ENCODE measurements at regions not wholly inside any gene's neighbourhood (a gene's known extent, or its start where the extent isn't known, plus 50 kb on each side); places are given as distances from the start of the nearest gene placed in this dataset.

DNA sequence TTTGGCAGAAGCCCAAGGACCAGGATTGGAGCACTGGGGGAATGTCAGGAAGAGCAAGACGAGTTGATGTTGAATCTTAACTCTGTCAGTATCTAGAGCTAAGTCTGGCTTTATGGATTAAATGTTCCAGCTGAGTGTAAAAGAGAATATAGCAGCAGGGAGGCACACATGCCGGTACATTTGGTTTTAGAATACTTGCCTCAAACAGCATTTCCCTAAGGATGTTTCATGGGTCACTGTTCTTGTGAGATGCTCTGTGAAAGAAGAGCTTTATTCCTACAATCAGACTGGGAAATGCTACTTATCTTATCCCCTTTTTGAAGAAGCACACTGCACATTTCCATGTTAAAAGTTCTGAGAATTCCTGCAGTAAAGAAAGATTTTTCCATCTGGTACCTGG, 440.3 kb upstream of the B3GALT2 start:
- H3K4me2 ChIP-seq (ENCODE audit: control insufficient read depth, insufficient read depth): no peak overlapping the region
- H3K9me3 ChIP-seq (replicated peaks; ENCODE audit: control insufficient read depth, insufficient read depth, low read length): no peaks in the 10 kb centered on the region
- no peak for FAIRE-seq
- no peak for ATAC-seq
- no peaks in the 10 kb centered on the region for H3K36me3 ChIP-seq (ENCODE audit: control insufficient read depth in 2 of 2, insufficient read depth in 2 of 2, low read length in 1 of 2)
- CTCF ChIA-PET: interaction anchor here (0.6 kb wide), 1 partner anchor 669 kb away, joined by 3 read pairs; no protein-coding TSS in a partner anchor
- RAD21 ChIA-PET (ENCODE audit: unreplicated experiment): no interaction called here
- no TSS peak for BruUV-seq (replicated peaks)
- H3K4me1 ChIP-seq (ENCODE audit: control insufficient read depth, insufficient read depth, low read length): no peaks in the 10 kb centered on the region
- DNase-seq (ENCODE audit: low read depth, low spot score): no peak
- no peaks in the 10 kb centered on the region for H3K79me2 ChIP-seq (ENCODE audit: control insufficient read depth, insufficient read depth, low read length)
- intact Hi-C loops (cut with micrococcal nuclease; ENCODE audit: unreplicated experiment) (no loop called here), in situ Hi-C loops (cut with MboI) (no loop called here)
- H3K27ac ChIP-seq (ENCODE audit: control insufficient read depth, insufficient read depth): no peak overlapping the region
- SMC1A ChIA-PET (ENCODE audit: uncharacterized antibody, unreplicated experiment): interaction anchor here (1.3 kb wide), 1 partner anchor 25 kb away, joined by 5 read pairs; no protein-coding TSS in a partner anchor
- no peaks in the 10 kb centered on the region for H3K27me3 ChIP-seq (replicated peaks in 1 of 2; ENCODE audit: control insufficient read depth in 2 of 2, insufficient read depth in 2 of 2, low read length in 1 of 2)
- H3K4me3 ChIP-seq: no peak overlapping the region
- TF ChIP-seq, protein P1, sequence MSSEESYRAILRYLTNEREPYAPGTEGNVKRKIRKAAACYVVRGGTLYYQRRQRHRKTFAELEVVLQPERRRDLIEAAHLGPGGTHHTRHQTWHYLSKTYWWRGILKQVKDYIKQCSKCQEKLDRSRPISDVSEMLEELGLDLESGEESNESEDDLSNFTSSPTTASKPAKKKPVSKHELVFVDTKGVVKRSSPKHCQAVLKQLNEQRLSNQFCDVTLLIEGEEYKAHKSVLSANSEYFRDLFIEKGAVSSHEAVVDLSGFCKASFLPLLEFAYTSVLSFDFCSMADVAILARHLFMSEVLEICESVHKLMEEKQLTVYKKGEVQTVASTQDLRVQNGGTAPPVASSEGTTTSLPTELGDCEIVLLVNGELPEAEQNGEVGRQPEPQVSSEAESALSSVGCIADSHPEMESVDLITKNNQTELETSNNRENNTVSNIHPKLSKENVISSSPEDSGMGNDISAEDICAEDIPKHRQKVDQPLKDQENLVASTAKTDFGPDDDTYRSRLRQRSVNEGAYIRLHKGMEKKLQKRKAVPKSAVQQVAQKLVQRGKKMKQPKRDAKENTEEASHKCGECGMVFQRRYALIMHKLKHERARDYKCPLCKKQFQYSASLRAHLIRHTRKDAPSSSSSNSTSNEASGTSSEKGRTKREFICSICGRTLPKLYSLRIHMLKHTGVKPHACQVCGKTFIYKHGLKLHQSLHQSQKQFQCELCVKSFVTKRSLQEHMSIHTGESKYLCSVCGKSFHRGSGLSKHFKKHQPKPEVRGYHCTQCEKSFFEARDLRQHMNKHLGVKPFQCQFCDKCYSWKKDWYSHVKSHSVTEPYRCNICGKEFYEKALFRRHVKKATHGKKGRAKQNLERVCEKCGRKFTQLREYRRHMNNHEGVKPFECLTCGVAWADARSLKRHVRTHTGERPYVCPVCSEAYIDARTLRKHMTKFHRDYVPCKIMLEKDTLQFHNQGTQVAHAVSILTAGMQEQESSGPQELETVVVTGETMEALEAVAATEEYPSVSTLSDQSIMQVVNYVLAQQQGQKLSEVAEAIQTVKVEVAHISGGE (CRISPR knock-in tag; IDR thresholded peaks at IDR 0.05): no peak
- TF ChIP-seq NR2C1 (IDR thresholded peaks at IDR 0.05) (no peak), CBX3 (IDR thresholded peaks at IDR 0.05; ENCODE audit: borderline replicate concordance, low read depth) (no peak), JUNB (IDR thresholded peaks at IDR 0.05) (no peak), ZZZ3 (IDR thresholded peaks at IDR 0.05; ENCODE audit: control insufficient read depth, insufficient read length, low read depth) (no peak)
- no peaks in the 10 kb centered on the region for H4K20me1 ChIP-seq (ENCODE audit: control insufficient read depth, insufficient read depth)
- H3K9ac ChIP-seq (ENCODE audit: control insufficient read depth, insufficient read depth, low read length): no peak overlapping the region
- POLR2A ChIA-PET: no interaction called here
- no peak overlapping the region for H2AFZ ChIP-seq (ENCODE audit: control insufficient read depth, low read depth, low read length)
- WGBS (ENCODE audit: insufficient coverage, insufficient replicate concordance, low lambda C conversion rate, missing lambda C conversion rate): 50% methylated on average over 2 of the region's 2 CpGs

DNA sequence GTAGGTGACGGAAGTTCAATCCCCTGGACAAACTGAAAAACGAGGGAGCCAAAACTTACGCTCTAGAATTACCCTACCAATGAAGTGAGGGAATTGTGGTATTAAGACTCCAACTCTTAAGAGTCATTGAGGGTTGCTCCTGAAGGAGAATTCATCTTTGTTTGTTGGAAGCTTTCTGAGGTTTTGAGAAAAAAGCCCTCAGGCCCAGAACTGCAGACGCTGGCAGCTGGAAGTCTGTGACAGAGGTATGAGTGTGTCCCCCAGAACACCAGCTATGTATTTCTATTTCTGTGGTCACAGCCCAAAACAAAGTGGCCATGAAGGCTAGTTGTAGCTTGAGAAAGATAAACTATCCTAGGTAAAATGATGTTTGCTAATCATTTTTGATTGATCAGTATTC, 438.8 kb upstream of the B3GALT2 start:
- no peak for ATAC-seq
- FAIRE-seq: no peak
- CTCF ChIA-PET: no interaction called here
- SMC1A ChIA-PET (ENCODE audit: uncharacterized antibody, unreplicated experiment): no interaction called here
- Histone ChIP-seq H3K4me1 (ENCODE audit: control insufficient read depth, insufficient read depth, low read length) (no peaks in the 10 kb centered on the region), H4K20me1 (ENCODE audit: control insufficient read depth, insufficient read depth) (no peaks in the 10 kb centered on the region), H3K27me3 (replicated peaks in 1 of 2; ENCODE audit: control insufficient read depth in 2 of 2, insufficient read depth in 2 of 2, low read length in 1 of 2) (no peaks in the 10 kb centered on the region), H3K4me2 (ENCODE audit: control insufficient read depth, insufficient read depth) (no peak overlapping the region), H3K79me2 (ENCODE audit: control insufficient read depth, insufficient read depth, low read length) (no peaks in the 10 kb centered on the region), H3K4me3 (no peak overlapping the region), H3K9ac (ENCODE audit: control insufficient read depth, insufficient read depth, low read length) (no peak overlapping the region), H3K27ac (ENCODE audit: control insufficient read depth, insufficient read depth) (no peak overlapping the region), H3K36me3 (ENCODE audit: control insufficient read depth in 2 of 2, insufficient read depth in 2 of 2, low read length in 1 of 2) (no peaks in the 10 kb centered on the region), H3K9me3 (replicated peaks; ENCODE audit: control insufficient read depth, insufficient read depth, low read length) (no peaks in the 10 kb centered on the region), H2AFZ (ENCODE audit: control insufficient read depth, low read depth, low read length) (no peak overlapping the region)
- BruUV-seq (replicated peaks): no TSS peak
- RAD21 ChIA-PET (ENCODE audit: unreplicated experiment): no interaction called here
- intact Hi-C loops (cut with micrococcal nuclease; ENCODE audit: unreplicated experiment) (no loop called here), in situ Hi-C loops (cut with MboI) (no loop called here)
- WGBS (ENCODE audit: insufficient coverage, insufficient replicate concordance, low lambda C conversion rate, missing lambda C conversion rate): 39% methylated on average over 4 of the region's 4 CpGs
- DNase-seq (ENCODE audit: low read depth, low spot score): no peak
- POLR2A ChIA-PET: no interaction called here
- TF ChIP-seq CREB1 (IDR thresholded peaks at IDR 0.05; ENCODE audit: low read depth): no peak
- no peak for TF ChIP-seq SUPT20H (IDR thresholded peaks at IDR 0.05; ENCODE audit: borderline replicate concordance, control insufficient read depth, low read depth, low read length)
- TF ChIP-seq CHD2 (IDR thresholded peaks at IDR 0.05; ENCODE audit: borderline replicate concordance, low read depth, low read length): no peak
- TF ChIP-seq EZH2 (IDR thresholded peaks at IDR 0.05; ENCODE audit: borderline replicate concordance, control insufficient read depth, low read depth, low read length): no peak
- TF ChIP-seq, protein P2, sequence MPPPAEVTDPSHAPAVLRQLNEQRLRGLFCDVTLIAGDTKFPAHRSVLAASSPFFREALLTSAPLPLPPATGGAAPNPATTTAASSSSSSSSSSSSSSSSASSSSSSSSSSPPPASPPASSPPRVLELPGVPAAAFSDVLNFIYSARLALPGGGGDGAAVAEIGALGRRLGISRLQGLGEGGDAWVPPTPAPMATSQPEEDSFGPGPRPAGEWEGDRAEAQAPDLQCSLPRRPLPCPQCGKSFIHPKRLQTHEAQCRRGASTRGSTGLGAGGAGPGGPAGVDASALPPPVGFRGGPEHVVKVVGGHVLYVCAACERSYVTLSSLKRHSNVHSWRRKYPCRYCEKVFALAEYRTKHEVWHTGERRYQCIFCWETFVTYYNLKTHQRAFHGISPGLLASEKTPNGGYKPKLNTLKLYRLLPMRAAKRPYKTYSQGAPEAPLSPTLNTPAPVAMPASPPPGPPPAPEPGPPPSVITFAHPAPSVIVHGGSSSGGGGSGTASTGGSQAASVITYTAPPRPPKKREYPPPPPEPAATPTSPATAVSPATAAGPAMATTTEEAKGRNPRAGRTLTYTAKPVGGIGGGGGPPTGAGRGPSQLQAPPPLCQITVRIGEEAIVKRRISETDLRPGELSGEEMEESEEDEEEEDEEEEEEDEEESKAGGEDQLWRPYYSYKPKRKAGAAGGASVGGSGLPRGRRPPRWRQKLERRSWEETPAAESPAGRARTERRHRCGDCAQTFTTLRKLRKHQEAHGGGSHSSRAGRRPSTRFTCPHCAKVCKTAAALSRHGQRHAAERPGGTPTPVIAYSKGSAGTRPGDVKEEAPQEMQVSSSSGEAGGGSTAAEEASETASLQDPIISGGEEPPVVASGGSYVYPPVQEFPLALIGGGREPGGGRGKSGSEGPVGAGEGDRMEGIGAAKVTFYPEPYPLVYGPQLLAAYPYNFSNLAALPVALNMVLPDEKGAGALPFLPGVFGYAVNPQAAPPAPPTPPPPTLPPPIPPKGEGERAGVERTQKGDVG (CRISPR knock-in tag; IDR thresholded peaks at IDR 0.05): no peak
